Ovary (tissue), 3 donors: ENCODE measurements at regions not wholly inside any gene's neighbourhood (a gene's known extent, or its start where the extent isn't known, plus 50 kb on each side); places are given as distances from the start of the nearest gene placed in this dataset.

ENCODE experiments used
- EP300 ChIP-seq: sonication (generic); formaldehyde crosslinking; IDR thresholded peaks from one replicate; pipeline ENCODE4 v1.6.1; 2017; ENCODE audit warnings: antibody characterized with exemption
- TF ChIP-seq, protein P1 (sequence below), 3 donors: fragments of 450-650 bp in 2 of 3; fragments of 200-600 bp in 1 of 3; IDR thresholded peaks; one replicate each; pipeline versions ENCODE4 v1.5.1 to v1.8.0; 2016 to 2022; ENCODE audit warnings: antibody characterized with exemption in 3 of 3, mild to moderate bottlenecking in 1 of 3
- donor health status: DM: no; HTN: no; CAD: no.

DNA sequence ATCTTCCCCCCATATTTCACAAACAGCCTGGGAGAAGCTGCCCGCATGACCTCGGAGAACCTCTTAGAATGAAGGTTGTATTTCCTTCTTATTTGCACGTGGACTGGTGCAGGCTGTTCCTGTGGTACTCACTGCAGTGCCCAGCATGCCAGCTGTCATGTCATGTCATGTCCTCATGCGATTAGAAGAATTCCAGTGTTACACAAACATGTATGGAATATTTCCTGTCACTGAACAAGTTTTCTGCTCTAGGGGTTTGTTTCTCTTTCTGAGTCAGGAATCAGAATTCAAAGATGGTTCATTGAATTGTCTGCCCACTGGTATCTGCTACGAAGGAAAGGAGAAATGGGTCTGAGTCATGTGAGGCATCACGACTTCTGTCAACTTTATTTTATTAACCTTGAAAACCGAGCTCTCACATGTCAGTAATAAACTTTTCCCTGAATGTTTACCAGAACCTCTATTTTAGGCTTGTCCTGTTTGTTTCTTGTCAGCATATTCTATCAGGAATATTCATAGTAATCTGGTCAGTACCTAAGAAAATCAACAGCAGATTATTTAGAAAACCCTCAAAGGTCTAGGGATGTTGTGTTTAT is 415.6 kb downstream of the GADD45G start:
- TF ChIP-seq, protein P1, sequence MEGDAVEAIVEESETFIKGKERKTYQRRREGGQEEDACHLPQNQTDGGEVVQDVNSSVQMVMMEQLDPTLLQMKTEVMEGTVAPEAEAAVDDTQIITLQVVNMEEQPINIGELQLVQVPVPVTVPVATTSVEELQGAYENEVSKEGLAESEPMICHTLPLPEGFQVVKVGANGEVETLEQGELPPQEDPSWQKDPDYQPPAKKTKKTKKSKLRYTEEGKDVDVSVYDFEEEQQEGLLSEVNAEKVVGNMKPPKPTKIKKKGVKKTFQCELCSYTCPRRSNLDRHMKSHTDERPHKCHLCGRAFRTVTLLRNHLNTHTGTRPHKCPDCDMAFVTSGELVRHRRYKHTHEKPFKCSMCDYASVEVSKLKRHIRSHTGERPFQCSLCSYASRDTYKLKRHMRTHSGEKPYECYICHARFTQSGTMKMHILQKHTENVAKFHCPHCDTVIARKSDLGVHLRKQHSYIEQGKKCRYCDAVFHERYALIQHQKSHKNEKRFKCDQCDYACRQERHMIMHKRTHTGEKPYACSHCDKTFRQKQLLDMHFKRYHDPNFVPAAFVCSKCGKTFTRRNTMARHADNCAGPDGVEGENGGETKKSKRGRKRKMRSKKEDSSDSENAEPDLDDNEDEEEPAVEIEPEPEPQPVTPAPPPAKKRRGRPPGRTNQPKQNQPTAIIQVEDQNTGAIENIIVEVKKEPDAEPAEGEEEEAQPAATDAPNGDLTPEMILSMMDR (IDR thresholded peaks at IDR 0.05): no peak
- no peak for TF ChIP-seq EP300
